Suprapubic skin (tissue), 4 donors: ENCODE measurements at regions not wholly inside any gene's neighbourhood (a gene's known extent, or its start where the extent isn't known, plus 50 kb on each side); places are given as distances from the start of the nearest gene placed in this dataset.

Experiments used
- DNase-seq, 2 donors: peaks; one replicate each; pipeline ENCODE4 v3.0.0-alpha.2; 2019; ENCODE audit warnings: low spot score in 2 of 2
- H3K27ac ChIP-seq: fragments of 200-600 bp; sonication (generic); one replicate; pipeline ENCODE4 v1.5.1; 2019
- H3K27me3 ChIP-seq: fragments of 200-600 bp; sonication (generic); one replicate; pipeline ENCODE4 v1.5.1; 2019
- H3K36me3 ChIP-seq: fragments of 200-600 bp; sonication (generic); one replicate; pipeline ENCODE4 v1.5.1; 2019
- H3K4me1 ChIP-seq: fragments of 200-600 bp; sonication (generic); one replicate; pipeline ENCODE4 v1.5.1; 2019
- H3K4me3 ChIP-seq: fragments of 200-600 bp; sonication (generic); one replicate; pipeline ENCODE4 v1.5.1; 2019; ENCODE audit warnings: mild to moderate bottlenecking
- H3K9me3 ChIP-seq: fragments of 200-600 bp; sonication (generic); one replicate; pipeline ENCODE4 v1.5.1; 2019
- EP300 ChIP-seq: sonication (generic); formaldehyde crosslinking; IDR thresholded peaks from one replicate; pipeline ENCODE4 v1.6.1; 2017; ENCODE audit warnings: antibody characterized with exemption
- POLR2A ChIP-seq, 2 donors: fragments of 450-650 bp; IDR thresholded peaks; one replicate each; pipeline ENCODE4 v1.6.1; 2017; ENCODE audit warnings: antibody characterized with exemption in 2 of 2, mild to moderate bottlenecking in 2 of 2, moderate library complexity in 2 of 2
- POLR2AphosphoS5 ChIP-seq, 3 donors: sonication (generic); formaldehyde crosslinking; IDR thresholded peaks; one replicate each; pipeline ENCODE4 v1.6.1; 2017; ENCODE audit warnings: antibody characterized with exemption in 3 of 3
- WGBS: methylation state at CpG from one replicate; pipeline ENCODE4 v1.1.5; 2018; 5-methylcytosine and 5-hydroxymethylcytosine counted together
- TF ChIP-seq, protein P1 (sequence below), 2 donors: fragments of 200-600 bp in 1 of 2; fragments of 450-650 bp in 1 of 2; sonication (generic) in 1 of 2; IDR thresholded peaks; one replicate each; pipeline ENCODE4 v1.5.1; 2016 to 2019; ENCODE audit warnings: antibody characterized with exemption in 2 of 2, mild to moderate bottlenecking in 1 of 2, moderate library complexity in 1 of 2

DNA sequence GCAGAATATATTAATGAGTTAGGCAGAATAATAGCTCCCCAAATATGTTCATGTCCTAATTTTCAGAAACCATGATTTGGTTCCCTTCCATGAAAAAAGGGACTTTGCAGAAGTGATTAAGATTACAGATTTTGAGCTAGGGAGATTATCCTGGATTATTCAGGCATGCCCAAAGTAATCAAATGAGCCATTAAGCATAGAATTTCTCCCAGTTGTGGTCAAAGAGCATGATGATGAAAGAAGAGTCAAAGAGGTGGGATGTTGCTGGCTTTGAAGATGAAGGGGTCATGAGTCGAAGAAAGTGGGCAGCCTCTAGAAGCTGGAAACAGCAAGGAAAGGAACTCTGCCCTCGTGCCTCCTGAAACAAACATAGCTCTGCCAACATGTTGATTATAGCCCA is 254.2 kb upstream of the CDIN1 start:
- DNase-seq, result no peak
- no peaks in the 10 kb centered on the region for H3K27me3 ChIP-seq
- H3K27ac ChIP-seq, result no peak overlapping the region
- TF ChIP-seq POLR2AphosphoS5 (IDR thresholded peaks at IDR 0.05) (no peak), EP300 (no peak), POLR2A (IDR thresholded peaks at IDR 0.05) (no peak)
- H3K36me3 ChIP-seq, result no peaks in the 10 kb centered on the region
- H3K4me3 ChIP-seq, result no peak overlapping the region
- 82% methylated on average over 2 of the region's 2 CpGs for WGBS
- H3K9me3 ChIP-seq, result no peaks in the 10 kb centered on the region
- H3K4me1 ChIP-seq, result no peaks in the 10 kb centered on the region

DNA sequence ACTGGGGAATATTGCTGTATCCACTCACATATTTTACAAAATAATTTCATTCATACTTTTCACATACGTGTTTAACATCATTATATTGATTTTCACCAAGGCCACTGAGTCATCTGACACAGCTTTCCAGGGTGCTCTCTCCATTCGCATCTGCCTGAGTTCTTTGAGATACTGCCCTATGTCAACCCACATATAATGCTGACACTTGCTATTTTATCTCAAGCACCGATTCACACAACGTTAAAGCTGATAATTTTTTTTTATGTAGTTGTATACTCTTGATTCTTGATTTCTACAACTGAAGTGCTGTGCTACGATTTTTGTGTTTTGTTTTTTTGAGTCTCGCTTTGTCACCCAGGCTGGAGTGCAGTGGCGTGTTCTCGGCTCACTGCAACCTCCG is 249.8 kb upstream of the CDIN1 start:
- H3K9me3 ChIP-seq, result no peaks in the 10 kb centered on the region
- TF ChIP-seq POLR2A (IDR thresholded peaks at IDR 0.05), result no peak
- TF ChIP-seq EP300, result no peak
- no peak for TF ChIP-seq POLR2AphosphoS5 (IDR thresholded peaks at IDR 0.05)
- TF ChIP-seq, protein P1, sequence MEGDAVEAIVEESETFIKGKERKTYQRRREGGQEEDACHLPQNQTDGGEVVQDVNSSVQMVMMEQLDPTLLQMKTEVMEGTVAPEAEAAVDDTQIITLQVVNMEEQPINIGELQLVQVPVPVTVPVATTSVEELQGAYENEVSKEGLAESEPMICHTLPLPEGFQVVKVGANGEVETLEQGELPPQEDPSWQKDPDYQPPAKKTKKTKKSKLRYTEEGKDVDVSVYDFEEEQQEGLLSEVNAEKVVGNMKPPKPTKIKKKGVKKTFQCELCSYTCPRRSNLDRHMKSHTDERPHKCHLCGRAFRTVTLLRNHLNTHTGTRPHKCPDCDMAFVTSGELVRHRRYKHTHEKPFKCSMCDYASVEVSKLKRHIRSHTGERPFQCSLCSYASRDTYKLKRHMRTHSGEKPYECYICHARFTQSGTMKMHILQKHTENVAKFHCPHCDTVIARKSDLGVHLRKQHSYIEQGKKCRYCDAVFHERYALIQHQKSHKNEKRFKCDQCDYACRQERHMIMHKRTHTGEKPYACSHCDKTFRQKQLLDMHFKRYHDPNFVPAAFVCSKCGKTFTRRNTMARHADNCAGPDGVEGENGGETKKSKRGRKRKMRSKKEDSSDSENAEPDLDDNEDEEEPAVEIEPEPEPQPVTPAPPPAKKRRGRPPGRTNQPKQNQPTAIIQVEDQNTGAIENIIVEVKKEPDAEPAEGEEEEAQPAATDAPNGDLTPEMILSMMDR (IDR thresholded peaks at IDR 0.05), result no peak
- no peaks in the 10 kb centered on the region for H3K36me3 ChIP-seq
- no peak for DNase-seq
- WGBS, result 95% methylated on average over 9 of the region's 9 CpGs
- no peak overlapping the region for H3K27ac ChIP-seq
- H3K4me1 ChIP-seq, result no peaks in the 10 kb centered on the region
- no peak overlapping the region for H3K4me3 ChIP-seq
- no peaks in the 10 kb centered on the region for H3K27me3 ChIP-seq

DNA sequence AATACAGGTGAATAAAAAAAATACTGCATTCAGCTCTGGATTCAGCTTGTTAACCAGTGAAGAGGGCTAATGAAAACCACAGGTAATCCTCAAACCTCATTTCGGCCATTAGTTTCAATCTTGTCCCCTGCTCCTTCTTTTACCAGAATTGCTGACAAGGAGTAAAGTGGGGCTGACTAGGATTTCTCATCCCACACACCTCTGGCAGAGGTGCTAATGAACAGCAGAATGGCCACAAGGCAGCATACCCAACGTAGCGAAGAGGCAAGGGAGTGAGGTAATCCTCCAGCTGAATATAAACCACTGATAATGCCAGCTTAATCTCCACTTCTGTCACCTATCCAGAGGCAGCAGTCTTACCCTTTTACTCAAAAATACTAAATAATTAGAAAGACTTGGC is 248.8 kb upstream of the CDIN1 start:
- no peaks in the 10 kb centered on the region for H3K9me3 ChIP-seq
- WGBS, result 65% methylated on average over 3 of the region's 3 CpGs
- no peaks in the 10 kb centered on the region for H3K27me3 ChIP-seq
- no peaks in the 10 kb centered on the region for H3K36me3 ChIP-seq
- H3K4me1 ChIP-seq, result no peaks in the 10 kb centered on the region
- no peak overlapping the region for H3K4me3 ChIP-seq
- DNase-seq, result no peak
- no peak overlapping the region for H3K27ac ChIP-seq
- no peak for TF ChIP-seq POLR2A (IDR thresholded peaks at IDR 0.05)
- TF ChIP-seq, protein P1 (IDR thresholded peaks at IDR 0.05), result no peak
- no peak for TF ChIP-seq EP300
- TF ChIP-seq POLR2AphosphoS5 (IDR thresholded peaks at IDR 0.05), result no peak

DNA sequence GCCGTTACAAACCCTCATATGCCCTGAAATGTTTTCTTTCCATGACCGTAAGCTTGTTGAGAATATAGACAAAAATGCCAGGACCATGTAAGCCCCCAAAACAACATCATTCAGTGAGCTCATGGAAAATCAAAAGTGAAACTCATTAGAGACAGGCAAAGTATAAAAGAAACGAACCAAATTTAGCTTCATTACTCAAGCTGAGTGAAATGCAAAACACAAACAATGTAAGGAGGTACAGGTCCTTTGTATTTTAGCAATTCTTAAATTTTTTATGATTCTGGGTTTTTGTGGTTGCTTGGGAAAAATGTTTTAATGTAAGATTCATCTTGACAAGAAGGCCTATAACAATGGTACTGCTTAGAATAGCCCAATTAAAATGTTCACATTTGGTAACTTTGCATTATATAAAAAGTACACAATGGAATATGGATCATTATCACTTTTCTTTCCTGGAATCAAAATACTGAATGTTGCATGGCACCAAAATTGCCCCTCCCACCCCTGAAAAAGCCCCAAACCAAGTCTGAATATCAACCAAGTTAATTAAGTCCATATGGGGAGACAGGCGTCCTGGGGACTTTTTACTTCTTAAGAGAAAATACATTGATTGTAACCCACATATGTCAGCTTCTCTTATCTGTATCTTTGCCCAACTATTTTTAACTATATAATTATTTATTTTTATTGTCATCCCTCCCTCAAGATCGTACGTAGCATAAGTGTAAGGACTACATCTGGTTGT is 247.7 kb upstream of the CDIN1 start:
- H3K27me3 ChIP-seq, result no peaks in the 10 kb centered on the region
- H3K4me3 ChIP-seq, result no peak overlapping the region
- H3K4me1 ChIP-seq, result no peaks in the 10 kb centered on the region
- no peaks in the 10 kb centered on the region for H3K36me3 ChIP-seq
- H3K9me3 ChIP-seq, result no peaks in the 10 kb centered on the region
- DNase-seq, result no peak
- no peak for TF ChIP-seq POLR2AphosphoS5 (IDR thresholded peaks at IDR 0.05)
- no peak for TF ChIP-seq EP300
- no peak for TF ChIP-seq POLR2A (IDR thresholded peaks at IDR 0.05)
- TF ChIP-seq, protein P1 (IDR thresholded peaks at IDR 0.05), result no peak
- 62% methylated on average over 6 of the region's 6 CpGs for WGBS
- H3K27ac ChIP-seq, result no peak overlapping the region

DNA sequence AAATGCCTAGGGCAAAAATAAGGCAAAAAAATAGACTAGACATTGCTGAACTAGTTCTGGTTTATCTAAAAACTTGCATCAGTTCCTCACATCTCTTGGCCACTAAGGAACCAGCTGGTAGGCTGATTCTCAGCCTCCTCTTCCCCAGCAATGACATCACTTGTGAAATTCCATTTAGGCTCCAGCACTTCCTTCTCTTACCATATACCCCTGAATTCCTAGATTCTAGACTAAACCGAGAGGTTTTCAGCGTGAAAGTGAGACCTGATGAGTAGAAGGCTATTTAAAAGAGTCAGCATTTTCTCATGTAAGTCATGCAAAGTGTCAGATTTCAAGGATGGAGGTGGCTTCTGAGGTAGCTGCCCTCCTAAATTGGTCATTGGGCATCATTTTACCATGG is 247.1 kb upstream of the CDIN1 start:
- H3K27ac ChIP-seq, result no peak overlapping the region
- TF ChIP-seq, protein P1 (IDR thresholded peaks at IDR 0.05), result no peak
- no peak for TF ChIP-seq EP300
- no peaks in the 10 kb centered on the region for H3K27me3 ChIP-seq
- 71% methylated on average over 2 of the region's 2 CpGs for WGBS
- no peak overlapping the region for H3K4me3 ChIP-seq
- H3K9me3 ChIP-seq, result no peaks in the 10 kb centered on the region
- no peak for DNase-seq
- H3K4me1 ChIP-seq, result no peaks in the 10 kb centered on the region
- no peaks in the 10 kb centered on the region for H3K36me3 ChIP-seq

DNA sequence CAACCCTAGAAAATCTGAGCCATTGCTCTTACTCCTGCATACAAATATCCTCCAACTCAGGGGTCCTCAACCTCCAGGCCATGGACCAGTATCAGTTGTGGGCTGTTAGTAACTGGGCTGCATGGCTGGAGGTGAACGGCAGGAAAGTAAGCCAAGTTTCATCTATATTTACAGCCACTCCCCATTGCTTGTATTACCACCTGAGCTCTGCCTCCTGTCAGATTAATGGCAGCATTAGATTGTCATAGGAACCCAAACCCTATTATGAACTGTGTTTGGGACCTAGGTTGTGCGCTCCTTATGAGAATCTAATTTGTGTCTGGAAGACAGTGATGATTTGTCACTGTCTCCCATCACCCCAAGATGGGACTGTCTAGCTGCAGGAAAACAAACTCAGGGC is 246.5 kb upstream of the CDIN1 start:
- 93% methylated on average over 2 of the region's 2 CpGs for WGBS

More for the DNA sequence above, 246.5 kb upstream of the CDIN1 start:
- Histone ChIP-seq H3K27me3 (no peaks in the 10 kb centered on the region), H3K27ac (no peak overlapping the region), H3K4me3 (no peak overlapping the region), H3K36me3 (no peaks in the 10 kb centered on the region), H3K4me1 (no peaks in the 10 kb centered on the region), H3K9me3 (no peaks in the 10 kb centered on the region)
- DNase-seq, result no peak
- TF ChIP-seq POLR2AphosphoS5 (IDR thresholded peaks at IDR 0.05) (no peak), POLR2A (IDR thresholded peaks at IDR 0.05) (no peak), EP300 (no peak)
- TF ChIP-seq, protein P1 (IDR thresholded peaks at IDR 0.05), result no peak
